GM19043 (cell line): ENCODE measurements at regions not wholly inside any gene's neighbourhood (a gene's known extent, or its start where the extent isn't known, plus 50 kb on each side); places are given as distances from the start of the nearest gene placed in this dataset.
"Not testable (repeated sequence)": the region's sequence is repeated elsewhere in the genome, so short reads cannot be mapped to it uniquely, and the experiment has no call there.

Source experiments
- ATAC-seq: cut with Tn5 transposase; IDR thresholded peaks from one replicate; pipeline ENCODE4 v1.9.1; 2021; ENCODE audit warnings: low read depth; ENCODE audit not compliant: unreplicated experiment

- peak; percentile 47 for ATAC-seq
Observed at GRCh38 chr7:81839708-81840369, 70.0 kb upstream of the HGF start.

DNA sequence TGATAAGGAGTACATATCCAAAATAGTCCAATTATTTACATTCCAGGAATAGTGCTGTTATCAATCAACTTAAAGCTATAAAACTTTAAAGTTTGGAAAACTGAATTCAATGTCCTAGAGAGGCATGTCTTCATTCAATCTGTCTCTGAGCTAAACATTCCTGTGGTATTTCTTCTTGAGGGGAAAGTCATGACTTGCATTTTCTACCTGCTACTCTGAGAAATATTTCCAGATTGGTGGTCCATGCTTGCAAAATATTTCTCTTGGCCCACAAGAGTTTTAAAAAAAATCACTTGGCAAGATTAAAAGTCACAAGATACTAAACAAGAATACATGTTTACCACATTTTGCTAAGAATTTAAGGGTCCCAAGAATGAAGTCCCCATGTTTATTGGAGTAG is 63.6 kb upstream of the HGF start:
- no peak for ATAC-seq

GRCh38 chr7:81831883-81832282 is 62.0 kb upstream of the HGF start:
- ATAC-seq, result no peak

GRCh38 chr7:81829511-81829910 is 59.7 kb upstream of the HGF start:
- ATAC-seq, result not testable (repeated sequence)

GRCh38 chr7:81822811-81823210 is 53.0 kb upstream of the HGF start:
- no peak for ATAC-seq

- ATAC-seq, result no peak
Observed at GRCh38 chr7:81819861-81820260, 50.0 kb upstream of the HGF start.
